HuH-7 (cell line): ENCODE measurements at regions not wholly inside any gene's neighbourhood (a gene's known extent, or its start where the extent isn't known, plus 50 kb on each side); places are given as distances from the start of the nearest gene placed in this dataset.

ENCODE experiments used
- DNase-seq: peaks from one replicate; pipeline ENCODE4 v3.0.0; 2011; ENCODE audit warnings: low spot score

DNA sequence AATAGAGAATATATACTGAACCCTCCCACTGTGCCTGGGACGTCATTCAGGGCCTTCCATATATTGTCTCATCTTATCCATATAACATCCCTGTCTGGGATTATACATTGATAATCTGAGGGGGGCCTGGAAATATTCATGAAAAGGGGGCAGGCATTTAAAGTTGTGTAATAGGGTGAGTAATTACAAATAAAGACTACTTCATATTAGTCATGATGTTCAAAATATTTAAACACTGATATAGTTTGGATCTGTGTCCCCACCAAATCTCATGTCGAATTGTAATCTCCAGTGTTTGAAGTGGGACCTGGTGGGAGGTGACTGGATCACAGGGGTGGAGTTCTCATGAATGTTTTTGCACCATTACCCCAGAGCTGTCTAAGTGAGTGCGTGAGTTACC lies 97.8 kb downstream of the AQP9 start:
- DNase-seq, result no peak

DNA sequence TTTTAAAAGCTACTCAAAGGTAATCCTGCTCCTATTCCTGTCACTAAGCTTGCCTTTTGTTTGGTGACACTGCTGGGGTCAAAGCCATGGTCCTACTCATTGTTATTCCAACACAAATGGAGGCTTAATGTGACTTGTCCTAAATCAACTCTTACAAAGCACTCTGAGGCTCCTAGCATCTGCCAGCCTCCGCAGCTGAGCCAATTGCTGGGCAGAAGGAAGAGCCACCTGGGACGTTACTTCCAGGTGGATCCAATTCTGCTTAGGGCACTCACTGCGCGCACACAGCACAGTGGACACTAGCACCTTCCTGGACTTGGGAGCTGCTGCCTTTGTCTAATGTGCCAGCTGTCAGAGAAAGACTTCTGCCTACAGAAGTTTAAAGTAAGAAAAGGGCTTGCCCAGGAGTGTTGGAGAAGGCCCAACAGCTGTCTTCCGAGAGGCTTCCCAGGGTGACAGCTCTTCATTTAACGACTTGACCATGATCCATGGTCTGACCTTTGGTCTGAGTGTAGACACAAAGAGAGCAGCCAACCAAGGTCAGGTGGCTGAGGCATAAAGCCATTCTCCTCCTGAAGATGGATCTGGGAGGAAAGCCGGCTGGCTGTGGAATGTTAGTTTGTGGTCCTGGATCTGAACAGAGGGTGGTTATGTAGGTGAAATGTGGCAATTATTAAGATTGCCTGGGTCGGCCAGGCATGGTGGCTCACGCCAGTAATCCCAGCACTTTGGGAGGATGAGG lies 102.2 kb downstream of the AQP9 start:
- no peak for DNase-seq

DNA sequence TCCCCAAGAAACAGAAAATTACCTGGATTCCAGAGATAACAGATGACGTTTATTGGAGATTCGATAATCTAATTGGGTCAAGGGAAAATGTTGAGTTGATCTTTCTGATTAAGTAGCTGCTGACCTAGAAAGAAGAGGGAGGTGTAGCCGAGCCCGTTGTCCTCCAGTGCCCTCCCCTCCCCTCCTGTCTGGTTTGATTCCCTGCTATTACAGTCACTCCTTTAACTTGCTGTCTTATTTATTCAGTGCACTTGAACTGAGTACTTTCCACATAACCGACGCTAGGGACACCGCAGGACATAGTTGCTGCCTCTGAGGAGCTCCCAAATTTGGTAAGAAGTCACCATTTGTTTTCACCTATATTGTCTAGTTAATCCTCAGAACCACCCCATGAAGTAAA lies 103.7 kb downstream of the AQP9 start:
- DNase-seq, result no peak

DNA sequence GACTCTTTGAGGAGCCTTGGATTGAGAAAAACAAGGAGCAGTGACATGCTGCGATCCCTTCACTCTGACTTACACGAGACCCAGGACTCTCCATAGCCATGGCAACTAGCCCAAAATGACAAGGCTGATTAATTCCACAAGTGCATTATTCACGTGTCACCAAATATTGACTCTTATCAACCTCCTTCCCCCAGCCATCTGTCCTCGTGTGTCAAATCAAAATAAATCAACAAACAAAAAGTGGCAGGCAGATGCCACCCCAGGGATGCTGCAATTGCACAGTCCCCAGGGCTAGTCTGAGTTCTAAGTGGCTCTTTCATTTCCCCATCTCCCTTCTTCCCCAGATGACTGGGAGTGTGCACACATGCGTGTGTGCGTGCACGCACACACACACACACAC lies 104.9 kb downstream of the AQP9 start:
- DNase-seq, result no peak

DNA sequence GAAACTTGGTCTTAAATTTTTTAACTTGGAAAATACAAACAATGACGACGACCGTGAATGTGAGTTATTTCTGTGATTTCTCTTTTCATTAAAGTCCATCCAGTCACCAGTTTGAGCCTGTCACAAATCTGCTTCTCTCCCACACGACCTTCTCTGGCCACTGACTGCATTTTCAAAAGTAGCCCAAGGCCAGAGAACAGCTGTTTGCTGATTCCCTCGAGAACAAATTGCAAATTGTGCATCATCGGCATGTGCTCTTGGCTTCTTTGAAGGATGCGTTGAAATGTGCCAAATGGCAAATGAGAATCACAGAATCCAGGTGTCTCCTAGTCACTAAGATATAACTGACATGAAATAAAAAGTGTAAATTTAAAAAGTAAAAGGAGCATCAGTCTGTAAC lies 106.4 kb downstream of the AQP9 start:
- no peak for DNase-seq

DNA sequence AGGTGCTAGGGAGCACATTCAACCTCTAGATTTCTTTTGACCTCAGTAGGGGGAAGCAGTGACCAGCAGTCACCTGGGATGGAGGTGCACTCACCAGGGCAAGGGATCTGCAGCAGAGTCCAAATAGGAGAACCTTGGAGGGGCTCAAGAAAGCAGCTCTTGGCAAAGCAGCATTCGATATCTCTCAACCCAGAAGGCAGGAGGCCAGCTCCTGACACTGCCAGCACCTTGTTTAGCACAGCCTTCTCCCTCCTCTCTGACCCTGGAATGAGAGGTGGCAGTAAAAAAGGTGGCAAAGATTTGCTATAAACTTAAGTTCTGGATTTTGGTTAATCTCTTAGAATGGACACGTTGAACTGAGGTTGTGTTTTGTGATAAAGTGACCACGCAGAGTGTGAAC lies 107.9 kb downstream of the AQP9 start:
- DNase-seq, result no peak

DNA sequence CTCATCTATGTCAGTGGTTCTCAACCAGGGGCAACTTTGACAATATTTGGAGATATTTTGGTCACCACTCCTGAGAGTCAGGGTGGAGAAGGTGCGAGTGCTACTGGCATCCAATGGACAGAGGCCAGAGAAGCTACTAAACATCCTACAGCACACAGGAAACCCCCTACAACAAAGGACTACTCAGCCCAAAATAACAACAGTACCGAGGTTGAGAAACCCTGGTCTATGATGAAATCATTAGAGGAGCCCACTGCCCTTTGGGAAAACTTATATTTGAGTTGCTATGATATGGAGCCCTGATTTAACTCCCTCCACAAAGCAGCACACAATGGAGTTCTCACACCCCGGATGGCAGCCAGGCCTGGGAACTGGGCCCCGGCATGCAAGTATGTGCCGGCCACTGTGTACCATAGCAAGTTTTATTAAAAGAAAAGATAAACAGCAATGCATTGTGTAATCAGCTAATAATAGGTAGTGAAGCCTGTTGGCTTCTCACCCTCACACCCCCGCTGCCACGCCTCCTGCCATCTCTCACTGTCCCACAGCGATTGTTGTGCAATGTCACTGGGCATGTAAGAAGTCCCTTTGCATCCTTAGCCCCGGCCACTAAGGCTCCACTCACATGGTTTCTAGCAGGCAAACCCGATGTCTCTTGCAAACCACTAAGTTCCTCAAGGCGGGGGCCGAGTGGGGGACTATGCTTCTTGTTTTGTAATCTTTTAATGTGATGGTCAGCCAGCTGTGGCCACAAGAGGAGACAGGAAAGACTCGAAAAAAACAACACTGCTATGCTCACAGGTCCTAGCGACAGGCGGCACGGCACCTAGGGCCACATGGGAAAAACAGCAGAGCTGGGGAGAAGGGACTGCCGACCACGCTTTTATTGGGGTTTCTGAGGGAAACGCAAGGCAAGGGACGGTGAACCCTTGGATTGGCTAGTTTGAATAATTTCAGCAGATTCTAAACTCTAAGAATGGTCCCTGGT lies 110.0 kb downstream of the AQP9 start:
- DNase-seq, result peak; percentile 36

DNA sequence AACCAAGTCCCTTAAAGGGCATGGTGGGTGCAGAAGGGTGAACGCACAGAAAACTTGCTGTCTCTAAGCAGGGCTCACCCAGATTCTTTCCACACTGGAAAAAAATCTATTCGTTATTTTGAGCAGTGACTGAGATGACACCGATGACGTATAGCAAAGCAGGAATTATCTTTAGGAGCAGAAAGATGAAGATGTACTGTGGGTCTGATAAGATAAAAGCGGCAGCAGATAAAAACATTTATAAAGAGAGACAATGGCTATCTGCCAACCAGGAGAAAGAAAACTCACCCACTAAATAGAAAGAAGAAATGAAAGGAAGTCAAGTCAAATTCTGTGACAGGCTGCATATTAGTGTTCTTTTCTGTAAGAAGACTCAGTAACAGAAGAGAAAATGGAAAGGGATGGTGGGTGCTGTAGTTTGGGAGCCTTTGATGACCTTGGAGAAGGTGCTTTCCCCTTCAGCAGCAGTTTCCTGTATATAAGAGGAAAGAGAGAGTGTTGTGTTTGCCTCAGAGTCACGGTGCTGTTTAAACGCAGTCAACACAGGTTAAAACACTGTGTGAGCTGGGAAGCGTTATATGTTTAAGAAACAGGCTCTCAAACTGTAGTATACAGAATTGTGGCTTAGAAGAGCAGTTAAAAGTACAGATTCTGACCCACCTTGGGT lies 111.6 kb downstream of the AQP9 start:
- DNase-seq, result no peak

DNA sequence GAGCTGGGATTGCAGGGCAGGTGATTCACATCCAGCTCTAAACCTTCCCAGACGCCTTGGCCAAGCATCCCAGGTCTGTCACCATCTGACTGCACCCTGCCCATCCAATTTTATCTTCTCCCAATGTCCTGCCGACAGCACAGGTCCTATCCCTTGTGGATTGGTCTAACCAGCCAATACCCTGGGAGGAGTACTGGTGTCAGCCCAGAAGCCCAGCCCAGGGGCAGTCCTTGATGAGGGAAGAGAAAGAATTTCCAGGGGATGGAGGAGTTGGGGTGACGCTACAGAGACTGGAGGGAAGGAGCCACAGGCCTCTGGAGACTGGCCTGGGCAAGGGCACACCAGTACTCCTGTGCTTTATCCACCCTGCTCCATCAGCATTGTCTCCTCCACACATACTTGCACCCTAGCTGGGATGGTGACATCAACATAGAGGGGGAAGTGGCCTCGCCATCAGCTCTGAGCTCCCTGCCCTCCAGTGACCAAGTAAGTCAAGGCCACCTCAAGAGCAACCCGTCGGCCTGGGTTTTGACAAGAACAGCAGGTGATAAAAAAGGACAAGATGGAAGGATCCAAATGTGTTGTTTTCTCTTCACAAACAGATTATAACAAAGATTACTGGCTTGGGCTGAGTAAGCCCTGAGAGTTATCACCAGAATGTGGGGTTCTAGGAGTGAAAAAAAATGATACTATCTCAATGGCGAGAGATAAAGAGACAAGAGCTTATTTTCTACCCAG lies 114.6 kb downstream of the AQP9 start:
- DNase-seq, result no peak

DNA sequence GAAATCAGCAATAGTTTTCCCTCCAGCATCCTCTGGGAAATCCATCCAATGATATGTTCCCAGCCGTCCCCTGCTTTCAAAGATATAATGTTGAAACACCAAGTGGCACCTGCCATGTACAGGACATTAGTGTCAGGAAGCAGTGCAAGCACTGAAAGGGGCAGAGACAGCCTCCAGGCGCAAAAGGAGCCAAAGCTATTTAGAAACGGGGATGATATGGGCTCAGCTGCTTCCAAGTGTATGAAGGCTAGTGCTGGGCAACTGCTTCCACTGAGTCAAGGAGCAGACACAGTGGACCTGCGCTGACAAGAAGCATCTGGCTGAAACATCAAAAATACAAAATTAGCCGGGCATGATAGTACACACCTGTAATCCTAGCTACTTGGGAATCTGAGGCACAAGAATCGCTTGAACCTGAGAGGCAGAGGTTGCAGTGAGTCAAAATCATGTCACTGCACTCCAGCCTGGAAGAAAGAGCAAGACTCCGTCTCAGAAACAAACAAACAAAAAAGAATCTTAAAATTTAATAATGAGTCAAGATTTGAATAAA lies 119.7 kb downstream of the AQP9 start:
- no peak for DNase-seq

DNA sequence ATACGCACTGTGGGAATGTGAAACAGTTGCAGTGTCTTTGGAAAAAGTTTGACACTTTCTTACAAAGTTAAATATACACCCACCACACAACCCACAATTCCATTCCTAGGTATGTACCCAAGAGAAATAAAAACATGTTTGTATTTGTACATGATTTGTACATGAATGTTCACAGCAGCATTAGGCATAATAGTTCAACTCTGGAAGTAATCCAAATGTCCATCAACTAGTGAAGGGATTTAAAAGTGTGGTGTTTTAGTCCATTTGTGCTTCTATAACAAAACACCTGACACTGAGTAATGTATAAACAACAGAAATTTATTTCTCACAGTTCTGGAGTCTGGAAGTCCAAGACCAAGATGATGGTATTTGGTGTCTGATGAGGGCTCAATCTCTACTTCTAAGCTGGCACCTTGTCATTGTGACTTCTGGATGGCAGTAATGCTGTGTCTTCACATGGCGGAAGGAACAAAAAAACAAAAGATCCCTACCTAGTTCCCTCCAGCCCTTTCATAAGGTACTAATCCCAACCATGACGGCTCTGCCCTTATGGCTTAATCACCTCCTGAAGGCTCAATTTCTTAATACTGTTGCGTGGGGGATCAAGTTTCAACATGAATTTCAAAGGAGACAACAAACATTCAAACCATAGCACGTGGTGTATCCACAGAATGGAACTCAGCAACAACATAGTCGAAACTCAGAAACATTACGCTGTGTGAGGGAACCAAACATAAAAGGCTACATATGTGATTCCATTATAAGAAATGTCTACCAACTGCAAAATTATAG lies 120.5 kb downstream of the AQP9 start:
- DNase-seq, result no peak

DNA sequence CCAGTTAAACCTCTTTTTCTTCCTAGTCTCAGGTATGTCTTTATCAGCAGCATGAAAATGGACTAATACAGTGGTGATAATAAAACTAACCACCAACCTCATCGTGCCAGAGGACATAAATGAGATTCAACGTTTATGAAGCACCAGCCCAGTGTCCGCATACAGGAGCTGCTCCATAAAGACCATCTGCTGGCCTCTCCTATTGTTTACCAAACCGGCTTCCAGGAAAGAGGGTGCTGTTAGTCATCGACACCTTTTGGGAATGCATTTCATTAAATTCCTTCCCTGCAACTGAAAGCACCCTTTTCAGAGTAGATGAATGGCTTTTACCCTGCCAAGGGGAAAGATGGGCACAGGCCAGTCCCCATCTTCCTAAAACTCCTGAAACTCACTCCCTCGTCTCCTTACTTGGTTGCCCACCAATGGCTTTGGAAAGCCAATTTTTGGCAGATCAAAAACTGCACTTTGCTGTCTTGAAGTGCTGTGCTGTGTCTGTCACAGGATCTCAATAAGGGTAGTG lies 122.1 kb downstream of the AQP9 start:
- no peak for DNase-seq

DNA sequence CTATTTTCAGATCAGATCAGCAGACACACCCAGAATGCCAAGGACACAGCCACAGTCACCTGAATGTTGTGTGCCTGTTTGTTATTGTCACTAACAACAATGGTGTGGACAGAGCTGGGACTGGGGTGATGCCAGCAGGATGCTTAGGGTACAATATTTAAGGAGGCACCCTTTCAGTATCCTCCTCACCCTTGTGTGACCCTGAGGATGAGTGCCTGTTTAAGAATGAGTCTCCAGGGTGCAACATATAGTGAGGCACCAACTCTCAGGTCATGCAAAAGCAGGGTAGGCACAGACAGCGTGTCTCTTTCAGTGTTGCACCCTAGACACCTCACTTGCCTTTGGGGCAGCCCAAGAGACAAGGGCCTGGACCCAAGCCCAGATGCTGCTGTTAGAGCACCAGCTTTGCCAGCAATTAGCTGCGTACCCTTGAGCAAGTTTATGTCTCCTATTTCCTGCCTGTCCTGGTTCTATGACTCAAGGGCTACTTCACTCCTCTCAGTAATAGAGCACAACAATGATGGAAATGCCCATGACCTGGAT lies 122.6 kb downstream of the AQP9 start:
- no peak for DNase-seq

DNA sequence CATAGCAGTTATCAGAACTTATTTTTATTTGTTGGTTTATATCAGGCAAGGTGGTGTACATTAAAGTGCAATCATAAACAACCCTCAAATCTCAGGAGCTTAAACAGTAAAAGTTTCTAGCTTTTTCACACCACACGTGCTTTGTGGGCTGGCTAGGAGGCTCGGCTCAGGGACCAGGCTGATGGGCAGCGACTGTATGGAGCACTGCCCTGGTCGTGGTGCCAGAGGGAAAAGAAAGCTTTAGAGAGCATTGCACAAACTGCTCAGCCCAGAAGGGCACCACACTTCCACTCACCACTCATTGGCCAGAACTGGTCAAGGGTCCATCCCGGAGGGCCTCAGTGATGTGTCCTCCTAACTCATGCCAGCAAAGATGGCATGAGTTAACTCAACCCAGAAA lies 123.2 kb downstream of the AQP9 start:
- DNase-seq, result no peak

DNA sequence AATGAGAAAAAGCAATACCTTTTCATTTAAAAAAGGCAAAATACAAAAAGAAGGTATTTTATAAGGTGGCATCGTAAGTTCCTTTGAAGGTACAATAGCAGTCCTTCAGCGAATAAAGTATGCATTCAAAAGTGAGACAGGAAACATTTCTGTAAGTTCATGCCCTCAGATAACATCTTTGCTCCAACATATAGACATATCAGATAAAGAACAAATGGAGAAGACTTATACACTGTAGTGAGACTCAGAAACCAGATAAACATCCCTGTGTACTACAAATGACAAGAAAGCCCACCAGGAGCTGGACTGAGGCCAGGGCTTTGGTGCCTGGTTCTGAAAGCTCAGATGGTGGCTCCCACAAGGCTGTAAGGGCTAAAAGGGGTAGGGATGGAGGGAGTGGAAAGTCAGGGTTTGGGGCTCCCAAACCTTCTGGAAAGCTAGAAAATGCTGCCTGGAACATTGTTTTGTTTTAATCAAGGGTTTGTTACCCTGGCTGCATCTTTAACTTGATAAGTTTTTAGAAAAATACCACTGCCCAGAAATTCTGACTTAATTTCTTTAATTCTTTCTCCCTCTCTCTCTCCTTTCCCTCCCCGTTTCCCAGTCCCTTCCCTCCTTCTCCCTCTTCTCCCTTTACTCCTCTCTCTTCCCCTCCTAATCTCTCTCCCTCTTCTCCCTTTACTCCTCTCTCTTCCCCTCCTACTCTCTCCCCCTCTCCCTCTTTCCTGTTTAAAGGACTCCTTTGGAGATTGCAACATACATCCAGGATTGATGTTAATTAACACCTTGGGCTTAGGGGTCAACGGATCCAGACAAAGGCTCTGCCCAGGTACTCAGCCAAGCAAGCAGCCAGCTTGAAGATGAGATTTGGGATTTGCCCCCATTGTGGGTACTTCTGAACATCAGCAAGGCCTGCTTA lies 126.1 kb downstream of the AQP9 start:
- DNase-seq, result no peak

DNA sequence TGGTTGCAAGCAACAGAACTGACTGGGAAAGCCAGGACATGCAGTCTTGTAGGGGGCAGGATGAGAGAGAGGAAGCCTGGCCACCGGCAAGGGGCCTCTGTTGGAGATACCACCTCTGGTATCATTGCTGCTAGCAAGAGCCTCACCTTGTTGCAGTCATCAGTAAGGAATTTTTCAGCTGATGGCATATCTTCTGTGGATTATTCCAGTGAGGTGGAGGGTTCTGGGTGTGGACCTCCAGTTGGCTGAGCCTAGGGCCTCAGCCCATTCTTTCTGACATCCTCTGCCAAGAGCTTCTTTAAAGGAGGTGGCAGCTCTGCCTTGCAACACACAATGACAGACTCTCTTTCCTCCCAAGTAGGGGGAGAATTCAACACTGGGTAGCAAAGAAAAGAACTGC lies 128.9 kb downstream of the AQP9 start:
- no peak for DNase-seq

DNA sequence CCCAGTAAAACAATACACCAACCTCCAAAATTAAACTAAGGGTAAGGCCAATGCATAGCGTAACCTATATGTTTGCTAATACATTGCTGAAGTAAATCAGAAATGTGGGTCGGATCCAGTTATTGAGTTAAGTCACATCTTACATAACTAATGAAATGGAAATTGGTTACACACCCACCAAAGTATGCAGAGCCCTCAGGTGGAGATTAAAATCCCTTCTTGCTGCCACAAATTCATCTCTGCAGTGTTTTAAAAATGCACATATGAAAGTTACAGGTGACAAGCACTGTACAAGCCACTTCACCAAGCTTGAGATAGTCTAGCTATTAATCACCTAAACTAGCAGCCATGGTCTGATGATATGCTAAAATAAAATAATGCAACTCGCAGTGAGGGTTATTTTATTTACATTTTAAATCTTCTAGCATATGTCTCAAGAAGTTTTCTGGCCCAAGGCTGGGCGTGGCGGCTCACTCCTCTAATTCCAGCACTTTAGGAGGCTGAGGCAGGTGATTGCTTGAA lies 130.6 kb downstream of the AQP9 start:
- no peak for DNase-seq

DNA sequence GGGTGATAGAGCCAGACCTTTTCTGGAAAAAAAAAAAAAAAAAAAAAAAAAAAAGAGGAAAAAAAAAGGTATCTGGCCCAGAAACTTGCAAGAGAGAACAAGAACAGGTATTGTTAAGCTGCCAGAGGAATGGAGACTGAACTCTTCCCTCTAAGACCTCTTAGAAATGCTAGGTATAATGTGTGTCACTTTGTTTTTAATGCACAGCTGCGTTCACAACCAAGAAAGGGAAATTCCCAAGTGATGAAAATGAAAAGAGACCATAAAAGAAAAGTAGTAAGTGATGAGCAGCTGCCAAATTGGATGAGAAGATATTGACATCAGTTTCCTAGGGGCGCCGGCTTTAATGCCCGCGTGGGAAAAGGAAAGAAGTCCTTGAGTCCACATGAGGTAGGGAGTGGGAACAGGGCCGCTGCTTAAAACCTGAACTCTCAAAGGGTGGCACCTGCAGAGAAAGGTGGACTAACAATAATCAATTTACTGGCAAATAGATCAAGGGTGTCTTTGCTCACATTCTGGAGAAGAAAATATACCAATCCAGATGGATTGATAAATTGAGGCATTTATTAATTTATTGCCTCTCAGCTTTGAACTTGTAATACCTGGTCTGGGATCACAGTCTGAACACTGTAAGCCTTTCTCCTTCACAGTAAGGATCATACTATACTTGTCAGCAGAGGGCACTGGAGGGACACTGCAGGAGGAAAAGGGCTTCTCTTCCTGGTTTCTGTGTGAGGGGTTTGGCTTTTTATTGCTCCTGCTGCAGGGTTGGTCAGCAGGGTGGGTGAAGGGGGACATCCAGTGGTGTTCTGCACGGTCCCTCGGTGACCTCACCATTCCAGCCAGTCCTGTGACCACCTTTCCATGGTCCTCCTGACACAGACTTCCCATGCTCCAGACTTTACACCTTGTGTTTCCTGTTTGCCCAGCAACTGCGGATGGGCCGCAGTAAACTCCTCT lies 131.6 kb downstream of the AQP9 start:
- DNase-seq, result peak; percentile 66
